ENCODE measurements at regions not wholly inside any gene's neighbourhood (a gene's known extent, or its start where the extent isn't known, plus 50 kb on each side); places are given as distances from the start of the nearest gene placed in this dataset.

- DNase-seq: no peak
Observed at GRCh38 chr2:204049635-204050034, 113.1 kb downstream of the ICOS start.

DNA sequence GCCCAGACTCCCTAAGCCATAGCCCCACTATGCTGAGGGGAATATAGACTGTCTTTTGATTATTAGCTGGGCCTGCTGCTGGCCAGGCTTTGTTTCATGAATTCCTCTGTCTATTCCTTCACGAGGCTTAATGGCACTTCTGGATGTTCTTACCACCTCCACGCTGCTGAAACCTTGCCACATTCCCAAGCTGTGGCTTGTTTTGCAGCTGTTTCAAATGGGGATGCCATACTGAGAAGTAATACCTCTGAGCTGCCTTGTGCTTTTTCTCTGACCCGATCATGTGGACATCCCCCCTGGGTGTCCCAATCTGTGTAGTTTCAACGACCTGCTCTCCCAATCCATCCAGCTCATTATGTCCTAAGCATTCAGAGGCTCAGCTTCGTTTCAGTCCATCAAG is 114.1 kb downstream of the ICOS start:
- no peak for DNase-seq

DNA sequence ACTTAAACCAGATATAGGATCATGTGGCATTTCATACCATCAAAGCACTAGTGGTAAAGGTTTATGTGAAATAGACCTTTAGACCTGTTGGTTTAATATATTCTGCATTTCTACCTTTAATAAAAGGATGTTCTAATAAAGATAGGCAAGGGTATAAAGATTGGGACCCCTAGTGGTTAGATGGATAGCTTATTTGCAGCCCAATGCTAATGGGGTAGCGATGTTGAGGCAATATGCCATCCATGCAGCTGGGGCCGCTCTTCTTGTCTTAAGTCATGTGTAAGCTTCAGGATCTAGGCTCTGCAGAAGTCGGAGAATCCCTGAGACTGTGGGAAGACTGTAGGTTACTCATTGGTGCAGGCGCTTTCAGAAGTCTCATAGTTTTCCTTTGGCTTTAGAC is 114.9 kb downstream of the ICOS start:
- DNase-seq: no peak

- DNase-seq: no peak
Observed at GRCh38 chr2:204051984-204052556, 115.5 kb downstream of the ICOS start.

- no peak for DNase-seq
Observed at GRCh38 chr2:204059016-204059415, 122.5 kb downstream of the ICOS start.

- no peak for DNase-seq
Observed at GRCh38 chr2:204060841-204061240, 124.3 kb downstream of the ICOS start.

DNA sequence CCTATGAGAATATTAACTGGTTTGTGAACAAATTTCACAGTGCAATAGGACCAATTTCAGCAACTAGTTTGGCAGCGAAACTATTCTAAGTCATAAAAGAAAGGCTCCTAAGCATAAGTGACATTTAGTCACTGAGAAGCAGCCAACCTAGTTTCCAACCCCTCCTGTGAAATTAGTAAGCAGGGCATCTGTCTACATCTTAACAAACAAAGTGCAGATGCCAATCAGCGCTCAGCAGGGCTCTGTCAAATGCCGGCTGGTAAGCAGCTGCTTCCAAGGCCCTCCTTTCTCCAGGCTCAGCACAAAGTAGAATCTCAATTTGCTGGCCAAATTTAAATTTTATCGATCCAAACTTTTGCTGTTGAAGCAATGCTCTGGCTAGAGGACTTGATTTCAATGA is 124.7 kb downstream of the ICOS start:
- no peak for DNase-seq

DNA sequence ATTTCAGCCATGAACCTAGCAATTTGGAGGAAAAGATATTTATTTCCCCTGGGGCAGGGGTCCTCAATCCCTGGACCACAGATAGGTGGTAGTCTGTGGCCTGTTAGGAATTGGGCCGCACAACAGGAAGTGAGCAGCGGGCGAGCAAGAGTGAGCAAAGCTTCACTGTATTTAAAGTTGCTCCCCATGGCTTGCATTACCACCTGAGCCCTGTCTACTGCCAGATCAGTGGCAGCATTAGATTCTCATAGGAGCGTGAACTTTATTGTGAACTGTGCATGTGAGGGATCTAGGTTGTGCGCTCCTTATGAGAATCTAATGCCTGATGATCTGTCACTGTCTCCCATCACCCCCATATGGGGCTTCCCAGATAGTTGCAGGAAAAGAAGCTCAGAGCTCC is 127.6 kb downstream of the ICOS start:
- DNase-seq: no peak

GRCh38 chr2:204065566-204065965 is 129.0 kb downstream of the ICOS start:
- no peak for DNase-seq

GRCh38 chr2:204066051-204066450 is 129.5 kb downstream of the ICOS start:
- no peak for DNase-seq

DNA sequence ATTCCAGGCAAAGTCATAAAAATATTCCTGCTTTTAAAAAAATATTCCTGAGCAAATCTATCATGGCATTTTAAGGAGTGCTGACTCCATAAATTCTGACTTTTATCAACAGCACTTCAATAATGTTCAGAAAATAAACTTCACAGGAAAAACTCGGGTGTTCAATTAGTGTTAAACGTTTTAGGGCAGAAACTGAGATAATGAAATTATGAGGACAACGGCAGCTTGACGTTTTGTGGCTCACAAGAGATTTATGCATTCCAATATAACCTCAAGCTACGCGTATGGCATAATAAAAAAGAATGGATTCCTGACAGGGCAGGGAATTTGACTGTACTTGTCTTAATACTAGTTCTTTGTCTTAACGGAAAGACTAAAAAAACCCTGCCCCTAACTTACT is 133.2 kb downstream of the ICOS start:
- DNase-seq: no peak

DNA sequence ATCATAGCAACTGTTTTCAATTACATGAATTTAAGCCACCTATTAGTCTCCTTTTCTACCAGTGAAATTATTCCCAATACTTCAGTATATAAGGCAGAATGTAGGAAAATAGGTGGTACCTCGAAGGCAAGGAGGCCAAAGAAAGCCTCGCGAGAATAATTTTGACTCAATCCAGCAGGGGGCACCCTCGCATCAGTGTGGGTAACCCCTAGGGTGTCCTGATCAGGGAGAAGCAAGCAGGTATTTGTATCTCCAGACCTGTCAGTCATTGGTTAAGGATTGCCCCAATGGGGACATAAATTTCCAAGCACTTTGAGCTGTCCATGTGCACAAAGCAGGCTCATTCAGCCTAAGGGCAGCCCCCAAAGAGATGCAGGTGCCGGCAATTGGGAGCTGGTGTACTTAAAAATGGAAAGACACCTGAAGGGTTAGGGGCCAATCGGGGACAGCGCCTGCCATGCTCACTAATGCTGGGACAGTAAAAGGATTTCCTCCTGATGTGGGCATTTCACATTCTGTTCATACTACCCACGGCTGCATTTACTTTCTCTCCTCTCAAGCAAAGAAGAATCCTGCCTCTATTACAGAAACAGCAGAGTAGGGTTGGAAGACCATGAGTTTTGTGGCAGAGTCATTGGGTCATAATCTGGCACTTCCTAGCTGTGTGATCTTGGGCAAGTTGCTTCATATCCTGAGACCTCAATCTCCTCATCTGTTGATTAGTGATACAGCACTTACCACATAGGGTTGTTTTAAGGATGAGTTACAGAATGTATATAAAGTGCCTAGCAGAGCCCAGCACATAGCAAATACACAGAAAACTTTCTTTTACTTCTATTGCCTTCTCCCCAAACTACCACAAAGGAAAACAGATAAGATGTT is 136.1 kb downstream of the ICOS start:
- no peak for DNase-seq

GRCh38 chr2:204074456-204074855 is 137.9 kb downstream of the ICOS start:
- no peak for DNase-seq

- DNase-seq: no peak
Observed at GRCh38 chr2:204078003-204078698, 141.6 kb downstream of the ICOS start.

- DNase-seq: no peak
Observed at GRCh38 chr2:204081487-204082425, 145.2 kb downstream of the ICOS start.

DNA sequence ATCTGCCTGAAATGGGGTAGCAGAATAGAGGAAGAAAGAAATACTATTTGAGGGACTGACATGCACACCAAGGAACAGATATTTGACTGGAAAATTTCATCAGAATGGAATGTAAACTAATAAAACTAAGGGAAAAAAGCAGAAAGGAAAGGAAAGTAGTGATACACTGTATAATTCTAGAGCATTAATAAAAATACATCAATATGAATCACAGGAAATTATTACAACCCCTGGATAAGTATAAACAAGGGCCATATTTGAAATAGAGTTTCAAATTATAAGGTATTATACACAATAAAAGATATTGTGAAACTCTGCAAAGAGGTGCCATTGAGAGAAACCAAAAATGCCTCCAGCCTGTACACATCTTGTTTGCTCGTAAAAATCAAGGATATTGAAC is 149.6 kb downstream of the ICOS start:
- DNase-seq: no peak

DNA sequence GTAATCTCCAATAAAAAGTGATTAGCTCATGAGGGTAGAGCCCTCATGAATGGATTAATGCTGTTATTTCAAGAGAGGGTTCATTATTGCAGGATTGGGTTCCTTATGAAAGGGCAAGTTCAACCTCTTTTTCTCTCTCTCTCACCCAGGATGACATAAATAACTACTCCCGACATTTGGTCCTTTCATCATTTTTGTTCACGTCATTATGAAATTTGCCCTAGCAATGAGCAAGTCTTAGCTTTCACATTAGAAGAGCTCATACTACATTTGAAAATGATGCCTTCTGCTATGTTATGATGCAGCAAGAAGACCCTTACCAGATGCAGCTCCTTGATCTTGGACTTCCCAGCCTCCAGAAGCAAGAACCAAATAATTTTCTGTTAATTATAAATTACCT is 152.5 kb downstream of the ICOS start:
- no peak for DNase-seq

DNA sequence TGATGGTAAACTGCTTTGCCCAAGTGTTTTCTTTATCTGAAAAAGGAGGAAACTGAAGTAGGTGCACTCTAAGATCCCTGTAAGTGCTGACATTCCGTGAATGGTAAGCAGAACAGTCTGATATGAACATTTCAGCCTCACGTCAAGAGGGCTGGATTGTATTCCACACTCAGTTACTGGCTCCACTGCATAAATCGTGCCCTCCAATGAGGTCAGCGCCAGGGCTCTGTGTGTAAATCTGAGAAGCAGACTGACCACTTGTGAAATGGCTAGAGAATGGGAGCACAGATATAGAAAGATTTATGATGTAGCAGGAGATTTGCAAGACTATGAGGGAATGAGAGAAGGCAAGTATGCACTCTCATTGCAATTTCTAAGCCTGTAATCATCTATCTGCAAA is 153.0 kb downstream of the ICOS start:
- no peak for DNase-seq

DNA sequence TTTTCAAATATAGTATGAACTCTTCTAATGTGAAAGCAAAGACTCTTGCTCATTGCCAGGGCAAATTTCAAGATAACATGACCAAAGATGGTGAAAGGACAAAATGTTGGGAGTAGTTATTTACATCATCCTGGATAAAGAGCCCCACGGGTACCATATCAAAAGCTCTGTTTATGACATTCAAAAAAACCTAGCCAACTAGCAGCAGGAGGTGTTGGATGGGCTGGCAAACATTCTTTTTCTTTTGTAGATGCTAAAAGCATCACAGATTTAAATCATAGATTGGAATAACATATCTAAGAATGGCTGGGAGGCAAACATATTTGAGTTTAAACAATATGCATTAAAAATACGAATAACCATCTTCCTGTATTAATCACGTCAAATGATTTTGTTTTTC is 153.5 kb downstream of the ICOS start:
- no peak for DNase-seq

DNA sequence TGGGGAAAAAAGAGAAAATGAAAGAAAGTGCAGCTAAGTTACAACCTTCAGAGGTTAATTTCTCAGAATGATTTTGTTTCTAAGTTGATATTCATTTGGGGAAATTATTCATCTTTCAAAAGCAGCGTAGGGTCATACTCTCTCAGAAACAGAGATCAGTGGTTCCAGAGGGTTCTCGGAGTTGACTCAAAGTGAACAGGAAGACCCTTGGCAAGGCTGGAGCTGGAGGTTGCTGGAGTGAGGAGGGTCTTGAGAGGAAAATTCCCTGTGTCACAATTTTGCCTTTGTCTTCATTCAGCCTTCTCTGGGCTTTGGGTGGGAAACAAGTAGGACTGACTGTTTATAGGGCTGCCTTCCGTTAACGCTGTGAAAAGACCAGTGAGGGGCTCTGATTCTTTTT is 168.2 kb downstream of the ICOS start:
- no peak for DNase-seq

DNA sequence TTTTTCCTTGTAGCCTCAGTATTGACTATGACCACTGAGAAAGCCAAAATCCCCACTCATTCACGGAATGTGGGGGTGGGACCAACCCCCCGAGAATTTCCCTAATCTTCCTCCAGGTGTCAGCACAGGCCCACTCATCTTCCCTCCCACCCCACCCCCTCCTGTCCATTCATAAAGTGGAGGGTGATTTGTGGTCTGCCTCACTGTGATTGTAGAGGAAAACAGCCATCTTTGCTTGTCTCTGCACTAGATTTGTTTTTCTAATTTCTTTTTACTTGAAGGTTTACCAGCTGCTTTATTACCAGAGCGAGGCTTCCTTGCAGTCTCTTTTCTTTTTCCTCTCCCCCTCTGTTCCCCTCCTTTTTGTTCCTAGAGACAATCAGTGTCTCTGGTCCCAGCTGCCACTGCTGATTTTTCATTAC is 171.8 kb downstream of the ICOS start:
- no peak for DNase-seq

GRCh38 chr2:204108781-204109295 is 172.3 kb downstream of the ICOS start:
- no peak for DNase-seq

DNA sequence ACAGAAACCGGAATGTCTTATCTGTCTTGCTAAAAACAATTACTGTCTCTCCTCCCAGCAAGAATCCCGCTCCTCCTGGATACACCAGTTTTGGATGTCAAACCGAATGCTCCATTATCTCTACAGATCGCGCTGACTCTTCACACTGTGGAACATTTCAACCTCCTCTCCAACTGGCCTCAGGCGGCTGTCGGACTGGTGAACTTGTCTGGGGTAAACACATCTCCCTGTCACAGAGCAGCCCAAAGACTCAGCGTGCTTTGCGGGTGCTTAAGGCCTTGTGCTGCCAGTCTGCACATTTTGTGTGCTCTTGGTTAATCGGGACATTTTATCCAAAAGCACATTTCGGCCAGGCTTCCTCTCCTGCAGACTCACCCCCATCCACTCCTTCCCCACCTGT is 173.1 kb downstream of the ICOS start:
- no peak for DNase-seq

All from activated gamma-delta T cell (primary cell).